GM12878 (cell line): ENCODE measurements at regions not wholly inside any gene's neighbourhood (a gene's known extent, or its start where the extent isn't known, plus 50 kb on each side); places are given as distances from the start of the nearest gene placed in this dataset.
A peak's percentile ranks its signal among the peaks of the same experiment; 100 is the strongest.

Experiments used
- ATAC-seq: fragments of 200-7000 bp; cut with Tn5 transposase; 3 replicates; pipeline ENCODE4 v1.9.1; 2020; ENCODE audit warnings: mild to moderate bottlenecking, moderate library complexity
- BruUV-seq: library from RNA; stranded (reverse); fragments of 400-500 nt; replicated peaks from 2 replicates; lab custom pipeline; 2021; lab: Mats Ljungman, UMichigan
- CTCF ChIA-PET: fragments of 300-600 bp; sonication (Branson Sonifier 250); formaldehyde crosslinking; extraction: SDS; loops from one replicate; lab custom pipeline; 2021; ENCODE audit warnings: inconsistent platforms; lab: Yijun Ruan, JAX
- POLR2A ChIA-PET: fragments of 350-600 bp; formaldehyde crosslinking; extraction: SDS; loops from one replicate; lab custom pipeline; 2021; ENCODE audit warnings: inconsistent platforms; lab: Charles Lee
- RAD21 ChIA-PET: fragments of 300-600 bp; sonication (Branson Sonifier 250); formaldehyde crosslinking; loops from one replicate; lab custom pipeline; 2023; ENCODE audit warnings: antibody characterized with exemption; ENCODE audit not compliant: unreplicated experiment; lab: Charles Lee
- SMC1A ChIA-PET: fragments of 300-600 bp; sonication (Branson Sonifier 250); formaldehyde crosslinking; loops from one replicate; lab custom pipeline; 2023; ENCODE audit not compliant: unreplicated experiment, uncharacterized antibody; lab: Charles Lee
- DNase-seq: peaks from one replicate; pipeline ENCODE4 v3.0.0-alpha.2; 2011; ENCODE audit warnings: low read depth, low spot score
- FAIRE-seq: peaks from 3 replicates; lab custom pipeline; 2011; peaks lifted over from hg19 to GRCh38; lab: Jason Lieb, UNC
- H2AFZ ChIP-seq: 2 replicates; pipeline ENCODE4 v1.6.0; 2011; ENCODE audit warnings: low read depth, low read length, control low read depth; ENCODE audit not compliant: control insufficient read depth
- H3K27ac ChIP-seq: 2 replicates; pipeline ENCODE4 v1.5.1; 2011; ENCODE audit warnings: control low read depth; ENCODE audit not compliant: control insufficient read depth, insufficient read depth
- H3K27me3 ChIP-seq, 2 experiments: replicated peaks in 1 of 2; 2 replicates each; pipeline versions ENCODE4 v1.6.0 to v1.6.1; 2011; ENCODE audit warnings: low read length in 1 of 2; ENCODE audit not compliant: control insufficient read depth in 2 of 2, insufficient read depth in 2 of 2
- H3K36me3 ChIP-seq, 2 experiments: 2 replicates each; pipeline ENCODE4 v1.5.1; 2011; ENCODE audit warnings: low read length in 1 of 2; ENCODE audit not compliant: control insufficient read depth in 2 of 2, insufficient read depth in 2 of 2
- H3K4me1 ChIP-seq: 2 replicates; pipeline ENCODE4 v1.6.1; 2011; ENCODE audit warnings: mild to moderate bottlenecking, low read length, moderate library complexity, mixed read lengths; ENCODE audit not compliant: control insufficient read depth, insufficient read depth
- H3K4me2 ChIP-seq: 2 replicates; pipeline ENCODE4 v1.6.0; 2011; ENCODE audit warnings: control low read depth; ENCODE audit not compliant: control insufficient read depth, insufficient read depth
- H3K4me3 ChIP-seq: fragments of 200-600 bp; sonication (generic); 2 replicates; pipeline ENCODE4 v1.5.1; 2016
- H3K79me2 ChIP-seq: 2 replicates; pipeline ENCODE4 v1.6.0; 2011; ENCODE audit warnings: low read length; ENCODE audit not compliant: control insufficient read depth, insufficient read depth
- H3K9ac ChIP-seq: 2 replicates; pipeline ENCODE4 v1.8.0; 2011; ENCODE audit warnings: low read length, control low read depth, mixed read lengths; ENCODE audit not compliant: control insufficient read depth, insufficient read depth
- H3K9me3 ChIP-seq: replicated peaks from 3 replicates; pipeline ENCODE4 v1.5.1; 2011; ENCODE audit warnings: mild to moderate bottlenecking, low read length; ENCODE audit not compliant: control insufficient read depth, insufficient read depth
- H4K20me1 ChIP-seq: 2 replicates; pipeline ENCODE4 v1.6.0; 2011; ENCODE audit not compliant: control insufficient read depth, insufficient read depth
- ATF7 ChIP-seq: fragments of 450-650 bp; IDR thresholded peaks from 2 replicates; pipeline ENCODE4 v1.6.1; 2016; ENCODE audit warnings: low read depth, mild to moderate bottlenecking
- FOS ChIP-seq: IDR thresholded peaks from 3 replicates; pipeline ENCODE4 v1.6.1; 2011; ENCODE audit warnings: borderline replicate concordance; ENCODE audit not compliant: insufficient read length; ENCODE audit errors: extremely low read depth
- NFYB ChIP-seq: IDR thresholded peaks from 2 replicates; pipeline ENCODE4 v1.6.1; 2011; ENCODE audit warnings: low read depth, mild to moderate bottlenecking, low read length, improper control_type of control experiment, moderate library complexity; ENCODE audit not compliant: insufficient read depth
- WGBS: methylation state at CpG from one replicate; pipeline ENCODE4 v1.1.6; 2016; ENCODE audit warnings: low lambda C conversion rate; ENCODE audit not compliant: insufficient replicate concordance, insufficient coverage; ENCODE audit errors: missing lambda C conversion rate; 5-methylcytosine and 5-hydroxymethylcytosine counted together
- in situ Hi-C: fragments of 300-500 bp; cut with MboI; formaldehyde crosslinking; loops from 9 replicates; pipeline ENCODE4 v1.14.3; 2018; ENCODE audit warnings: mixed read lengths
- intact Hi-C: fragments of 100-400 bp; cut with micrococcal nuclease; formaldehyde crosslinking; loops from one replicate; pipeline ENCODE4 v1.14.2; 2022; ENCODE audit not compliant: unreplicated experiment
- TF ChIP-seq, protein P1 (sequence below): fragments of 450-650 bp; formaldehyde crosslinking; IDR thresholded peaks from 2 replicates; pipeline ENCODE4 v1.4.0; 2020; ENCODE audit warnings: mild to moderate bottlenecking, moderate library complexity

DNA sequence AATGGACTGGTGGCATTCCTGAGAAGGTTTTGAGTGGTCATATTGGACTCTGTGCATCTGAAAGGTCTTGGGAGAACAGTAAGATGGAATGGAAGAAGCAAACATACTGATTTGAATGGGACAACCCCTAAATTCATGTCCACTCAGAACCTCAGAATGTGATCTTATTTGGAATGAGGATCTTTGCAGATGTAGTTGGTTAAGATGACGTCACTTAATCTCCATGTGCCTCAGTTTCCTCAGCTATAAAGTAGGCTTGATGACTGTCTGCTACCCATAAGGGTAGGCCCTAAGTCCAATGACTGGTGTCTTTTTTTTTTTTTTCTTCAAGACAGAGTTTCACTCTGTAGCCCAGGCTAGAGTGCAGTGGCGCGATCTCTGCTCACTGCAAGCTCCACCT is 71.1 kb upstream of the SOX21 start:
- in situ Hi-C loops = no loop called here
- no peak for ATAC-seq
- no TSS peak for BruUV-seq
- no peak for FAIRE-seq
- WGBS = 46% methylated on average over 3 of the region's 3 CpGs
- no peak overlapping the region for H3K9ac ChIP-seq
- RAD21 ChIA-PET = interaction anchor here (0.6 kb wide), 1 partner anchor 457 kb away, joined by 3 read pairs; no protein-coding TSS in a partner anchor
- no peak overlapping the region for H3K27ac ChIP-seq
- no peaks in the 10 kb centered on the region for H4K20me1 ChIP-seq
- H2AFZ ChIP-seq = no peak overlapping the region
- SMC1A ChIA-PET = no interaction called here
- CTCF ChIA-PET = no interaction called here
- H3K4me1 ChIP-seq = no peaks in the 10 kb centered on the region
- H3K27me3 ChIP-seq = no peaks in the 10 kb centered on the region; a peak in 1 of 4 replicates
- no peaks in the 10 kb centered on the region for H3K9me3 ChIP-seq
- no peak for DNase-seq
- POLR2A ChIA-PET = no interaction called here
- H3K4me2 ChIP-seq = no peak overlapping the region
- no peaks in the 10 kb centered on the region for H3K79me2 ChIP-seq
- intact Hi-C loops = no loop called here
- no peak overlapping the region for H3K4me3 ChIP-seq
- TF ChIP-seq FOS = no peak
- TF ChIP-seq ATF7 = 0 out of 2 replicates have a peak, but pooled peaks have one; percentile 30
- TF ChIP-seq, protein P1, sequence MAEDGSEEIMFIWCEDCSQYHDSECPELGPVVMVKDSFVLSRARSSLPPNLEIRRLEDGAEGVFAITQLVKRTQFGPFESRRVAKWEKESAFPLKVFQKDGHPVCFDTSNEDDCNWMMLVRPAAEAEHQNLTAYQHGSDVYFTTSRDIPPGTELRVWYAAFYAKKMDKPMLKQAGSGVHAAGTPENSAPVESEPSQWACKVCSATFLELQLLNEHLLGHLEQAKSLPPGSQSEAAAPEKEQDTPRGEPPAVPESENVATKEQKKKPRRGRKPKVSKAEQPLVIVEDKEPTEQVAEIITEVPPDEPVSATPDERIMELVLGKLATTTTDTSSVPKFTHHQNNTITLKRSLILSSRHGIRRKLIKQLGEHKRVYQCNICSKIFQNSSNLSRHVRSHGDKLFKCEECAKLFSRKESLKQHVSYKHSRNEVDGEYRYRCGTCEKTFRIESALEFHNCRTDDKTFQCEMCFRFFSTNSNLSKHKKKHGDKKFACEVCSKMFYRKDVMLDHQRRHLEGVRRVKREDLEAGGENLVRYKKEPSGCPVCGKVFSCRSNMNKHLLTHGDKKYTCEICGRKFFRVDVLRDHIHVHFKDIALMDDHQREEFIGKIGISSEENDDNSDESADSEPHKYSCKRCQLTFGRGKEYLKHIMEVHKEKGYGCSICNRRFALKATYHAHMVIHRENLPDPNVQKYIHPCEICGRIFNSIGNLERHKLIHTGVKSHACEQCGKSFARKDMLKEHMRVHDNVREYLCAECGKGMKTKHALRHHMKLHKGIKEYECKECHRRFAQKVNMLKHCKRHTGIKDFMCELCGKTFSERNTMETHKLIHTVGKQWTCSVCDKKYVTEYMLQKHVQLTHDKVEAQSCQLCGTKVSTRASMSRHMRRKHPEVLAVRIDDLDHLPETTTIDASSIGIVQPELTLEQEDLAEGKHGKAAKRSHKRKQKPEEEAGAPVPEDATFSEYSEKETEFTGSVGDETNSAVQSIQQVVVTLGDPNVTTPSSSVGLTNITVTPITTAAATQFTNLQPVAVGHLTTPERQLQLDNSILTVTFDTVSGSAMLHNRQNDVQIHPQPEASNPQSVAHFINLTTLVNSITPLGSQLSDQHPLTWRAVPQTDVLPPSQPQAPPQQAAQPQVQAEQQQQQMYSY (CRISPR knock-in tag) = no peak
- no peak for TF ChIP-seq NFYB
- no peaks in the 10 kb centered on the region for H3K36me3 ChIP-seq
